OCI-LY3 (cell line): ENCODE measurements at regions not wholly inside any gene's neighbourhood (a gene's known extent, or its start where the extent isn't known, plus 50 kb on each side); places are given as distances from the start of the nearest gene placed in this dataset.

ENCODE experiments used
- EZH2phosphoT487 ChIP-seq: fragments of 200-600 bp; shearing (Covaris generic); IDR thresholded peaks from 2 replicates; pipeline ENCODE4 v1.6.1; 2018; ENCODE audit warnings: antibody characterized with exemption, mixed run types, low read depth
- TF ChIP-seq, protein P1 (sequence below): fragments of 200-600, 300-600 bp; sonication (generic); IDR thresholded peaks from 2 replicates; pipeline ENCODE4 v1.5.1; 2014; ENCODE audit warnings: antibody characterized with exemption, low read length, low read depth

DNA sequence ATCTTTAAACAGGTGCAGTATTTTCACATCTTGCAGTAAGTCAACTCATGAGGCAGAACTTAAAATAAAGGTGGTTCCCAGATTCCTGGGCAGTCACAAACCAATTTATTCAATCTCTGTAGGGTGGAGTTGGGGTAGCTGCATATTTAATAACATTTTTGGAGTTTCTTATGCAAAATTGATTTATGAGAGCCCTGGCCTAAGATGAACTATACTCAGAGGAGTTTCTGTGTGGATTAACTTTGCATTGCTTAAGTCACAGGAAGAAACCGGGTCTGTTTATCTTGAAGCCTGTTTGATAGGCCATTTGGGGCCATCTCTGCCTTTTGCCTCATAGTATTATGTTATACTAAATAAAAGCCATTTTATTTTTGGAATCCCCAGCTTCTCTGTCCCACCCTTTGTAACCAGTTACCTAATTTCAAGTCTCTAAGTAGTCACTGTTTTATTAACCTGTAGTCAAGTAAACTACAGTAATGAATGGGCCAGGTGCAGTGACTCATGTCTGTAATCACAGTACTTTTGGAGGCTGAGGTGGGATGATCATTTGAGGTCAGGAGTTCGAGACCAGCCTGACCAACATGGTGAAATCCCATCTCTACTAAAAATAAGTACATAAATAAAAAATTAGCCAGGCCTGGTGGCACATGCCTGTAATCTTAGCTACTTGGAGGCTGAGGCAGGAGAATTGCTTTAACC, 104.4 kb upstream of the FAM3C start:
- TF ChIP-seq, protein P1, sequence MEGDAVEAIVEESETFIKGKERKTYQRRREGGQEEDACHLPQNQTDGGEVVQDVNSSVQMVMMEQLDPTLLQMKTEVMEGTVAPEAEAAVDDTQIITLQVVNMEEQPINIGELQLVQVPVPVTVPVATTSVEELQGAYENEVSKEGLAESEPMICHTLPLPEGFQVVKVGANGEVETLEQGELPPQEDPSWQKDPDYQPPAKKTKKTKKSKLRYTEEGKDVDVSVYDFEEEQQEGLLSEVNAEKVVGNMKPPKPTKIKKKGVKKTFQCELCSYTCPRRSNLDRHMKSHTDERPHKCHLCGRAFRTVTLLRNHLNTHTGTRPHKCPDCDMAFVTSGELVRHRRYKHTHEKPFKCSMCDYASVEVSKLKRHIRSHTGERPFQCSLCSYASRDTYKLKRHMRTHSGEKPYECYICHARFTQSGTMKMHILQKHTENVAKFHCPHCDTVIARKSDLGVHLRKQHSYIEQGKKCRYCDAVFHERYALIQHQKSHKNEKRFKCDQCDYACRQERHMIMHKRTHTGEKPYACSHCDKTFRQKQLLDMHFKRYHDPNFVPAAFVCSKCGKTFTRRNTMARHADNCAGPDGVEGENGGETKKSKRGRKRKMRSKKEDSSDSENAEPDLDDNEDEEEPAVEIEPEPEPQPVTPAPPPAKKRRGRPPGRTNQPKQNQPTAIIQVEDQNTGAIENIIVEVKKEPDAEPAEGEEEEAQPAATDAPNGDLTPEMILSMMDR: no peak
- no peak for TF ChIP-seq EZH2phosphoT487
